ENCODE measurements at regions not wholly inside any gene's neighbourhood (a gene's known extent, or its start where the extent isn't known, plus 50 kb on each side); places are given as distances from the start of the nearest gene placed in this dataset.

- no peak for DNase-seq (ENCODE audit: low read depth)
Measured at GRCh38 chr2:145140658-145141057, 620.7 kb upstream of the ZEB2 start.

DNA sequence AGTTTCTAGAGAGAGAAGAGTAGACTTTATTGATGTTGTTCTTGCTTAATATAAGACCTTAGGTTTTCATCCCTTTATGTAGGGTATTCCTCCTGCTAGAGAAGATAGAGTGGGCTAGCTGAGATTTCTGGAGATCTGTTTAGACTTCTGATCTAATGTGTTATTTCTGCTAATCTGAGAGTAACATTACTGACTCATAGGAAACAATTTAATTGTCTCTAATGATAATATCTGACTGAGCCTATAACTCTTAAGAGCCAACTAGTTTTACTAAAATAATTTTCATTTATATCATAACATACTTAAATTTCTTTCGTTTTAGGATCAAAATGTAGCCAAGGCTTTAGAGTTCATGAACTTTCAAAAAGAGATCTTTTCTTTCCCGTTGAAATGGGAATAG lies 618.7 kb upstream of the ZEB2 start:
- no peak for DNase-seq (ENCODE audit: low read depth)

- DNase-seq (ENCODE audit: low read depth) = no peak
Measured at GRCh38 chr2:145137901-145138300, 618.0 kb upstream of the ZEB2 start.

DNA sequence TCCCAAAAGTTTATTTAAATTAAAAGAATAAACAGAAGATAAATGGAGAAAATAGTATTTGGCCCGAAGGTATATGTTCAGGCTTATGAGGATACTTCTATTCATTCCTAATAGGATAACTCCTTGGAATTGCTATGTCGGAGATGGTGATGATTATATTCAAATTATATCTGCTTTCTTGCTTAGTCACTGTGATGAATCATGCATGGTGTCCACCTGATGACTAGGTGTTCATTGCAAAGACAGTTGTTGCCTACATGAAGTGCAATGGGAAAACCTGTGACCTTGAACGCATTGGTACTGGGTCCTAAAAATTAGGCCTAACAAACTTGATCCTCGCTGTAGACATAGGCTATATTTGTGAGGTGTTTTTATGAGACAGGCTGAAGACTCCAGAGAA lies 617.3 kb upstream of the ZEB2 start:
- no peak for DNase-seq (ENCODE audit: low read depth)

GRCh38 chr2:145136702-145137101 lies 616.8 kb upstream of the ZEB2 start:
- no peak for DNase-seq (ENCODE audit: low read depth)

DNA sequence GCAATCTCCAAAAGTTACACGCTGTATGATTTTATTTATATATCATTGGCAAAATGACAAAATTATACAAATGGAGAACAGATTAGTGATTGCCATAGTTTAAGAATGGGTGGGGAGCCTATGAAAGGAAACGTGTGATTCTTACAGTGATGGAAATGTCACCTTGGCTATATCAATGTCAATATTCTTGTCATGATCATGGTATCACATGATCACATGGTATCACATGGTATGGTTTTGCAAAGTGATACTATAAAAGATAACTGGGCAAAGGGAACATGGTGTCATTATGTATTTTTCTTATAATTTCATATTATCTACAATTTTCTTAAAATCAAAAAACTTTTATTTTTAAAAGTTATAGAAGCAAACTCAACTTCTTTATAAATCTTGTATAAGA lies 606.2 kb upstream of the ZEB2 start:
- no peak for DNase-seq (ENCODE audit: low read depth)

GRCh38 chr2:145124085-145124484 lies 604.2 kb upstream of the ZEB2 start:
- no peak for DNase-seq (ENCODE audit: low read depth)

DNA sequence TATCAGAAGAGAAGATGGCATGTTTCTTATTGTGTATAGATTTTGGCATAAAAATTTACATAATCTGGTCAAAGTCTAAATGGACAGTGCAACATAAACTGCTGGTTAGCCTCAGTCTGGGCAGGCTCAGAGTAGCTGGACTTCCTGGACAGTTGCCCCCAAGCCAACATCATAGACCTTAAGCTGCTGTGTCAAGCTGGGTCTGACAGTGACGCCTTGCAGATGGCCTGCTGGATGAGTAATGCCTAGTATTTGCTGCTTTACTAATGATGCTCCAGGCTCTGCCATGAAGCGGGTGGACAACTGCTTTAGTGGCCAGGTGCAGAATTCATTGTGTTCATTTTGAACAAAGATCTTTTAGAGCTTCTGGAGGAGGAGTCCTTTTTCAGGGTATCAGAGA lies 603.7 kb upstream of the ZEB2 start:
- DNase-seq (ENCODE audit: low read depth) = no peak

DNA sequence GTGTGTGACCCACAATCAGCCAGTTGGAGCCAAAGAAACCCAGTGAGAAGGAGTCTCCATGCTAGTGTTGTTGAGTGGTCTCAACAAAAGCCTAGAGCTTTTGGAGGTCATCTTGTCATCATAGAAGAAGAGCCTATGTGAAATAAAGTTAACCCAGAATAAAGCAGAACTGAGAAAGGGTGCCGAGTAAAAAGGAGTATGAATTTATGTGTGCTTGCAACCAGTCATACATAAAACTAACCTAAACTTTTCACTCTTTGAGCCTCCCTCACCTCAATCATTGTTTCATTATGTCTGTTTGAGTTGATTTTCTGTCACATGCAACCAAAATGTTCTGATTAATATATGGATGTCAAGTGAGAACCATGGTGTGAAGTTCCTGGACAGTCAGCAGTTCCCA lies 599.3 kb upstream of the ZEB2 start:
- DNase-seq (ENCODE audit: low read depth) = no peak

DNA sequence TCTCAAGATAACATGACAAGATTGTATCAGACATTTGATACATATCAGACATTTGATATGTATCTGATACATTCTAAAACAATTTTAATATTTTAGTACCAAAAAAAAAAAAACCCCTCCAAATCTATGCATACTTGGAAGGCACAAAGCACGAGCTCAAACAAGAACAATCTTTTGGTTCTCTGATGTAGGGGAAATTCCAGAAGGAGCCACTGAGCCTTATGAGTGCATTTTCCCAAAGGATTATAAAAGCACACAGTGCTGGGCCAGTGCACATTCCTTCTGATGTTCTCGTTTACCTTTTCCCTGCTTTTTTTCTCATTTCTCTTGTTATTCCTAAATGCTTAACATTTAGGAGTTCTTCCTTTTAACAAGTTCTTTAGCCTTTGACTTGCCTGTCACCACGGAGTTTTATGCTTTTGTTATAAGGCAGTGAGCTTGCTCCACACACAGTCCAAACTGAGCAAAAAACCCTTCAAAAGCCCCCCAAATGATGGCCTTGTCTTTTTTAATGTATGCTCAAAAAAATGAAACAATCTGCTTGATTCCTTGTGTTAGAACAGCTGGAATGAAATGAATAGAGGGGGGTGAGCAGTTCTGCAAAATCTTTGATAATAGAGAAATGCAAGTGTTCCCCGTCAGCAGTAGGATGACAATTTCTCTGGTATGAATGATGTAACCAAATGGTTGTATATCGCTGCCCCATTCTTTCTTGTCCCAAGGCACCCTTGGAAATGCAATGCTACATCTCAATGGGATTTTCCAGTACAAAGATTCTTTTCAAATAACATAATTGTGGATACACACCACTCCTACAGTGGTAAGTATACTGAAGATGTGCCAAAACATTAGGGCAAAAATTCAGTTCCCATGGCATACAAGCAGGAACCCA lies 597.2 kb upstream of the ZEB2 start:
- DNase-seq (ENCODE audit: low read depth) = no peak

DNA sequence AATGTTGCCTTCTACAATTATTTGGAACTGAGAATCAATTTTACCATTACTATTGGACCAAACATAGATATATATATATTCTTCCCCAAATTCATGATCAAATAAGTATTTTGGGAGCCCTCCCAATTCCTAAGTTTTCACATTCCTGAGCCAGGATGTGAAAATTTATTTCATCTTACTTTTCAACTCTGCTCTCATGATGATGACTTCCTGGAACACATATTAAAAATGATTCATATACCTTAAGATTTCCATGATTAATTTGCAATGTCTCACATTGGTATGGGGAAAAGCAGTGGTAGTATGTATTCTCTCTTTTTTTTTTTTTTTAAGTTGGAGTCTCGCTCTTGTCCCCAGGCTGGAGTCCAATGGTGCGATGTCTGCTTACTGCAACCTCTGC lies 596.1 kb upstream of the ZEB2 start:
- DNase-seq (ENCODE audit: low read depth) = no peak

GRCh38 chr2:145114726-145115125 lies 594.8 kb upstream of the ZEB2 start:
- DNase-seq (ENCODE audit: low read depth) = no peak

DNA sequence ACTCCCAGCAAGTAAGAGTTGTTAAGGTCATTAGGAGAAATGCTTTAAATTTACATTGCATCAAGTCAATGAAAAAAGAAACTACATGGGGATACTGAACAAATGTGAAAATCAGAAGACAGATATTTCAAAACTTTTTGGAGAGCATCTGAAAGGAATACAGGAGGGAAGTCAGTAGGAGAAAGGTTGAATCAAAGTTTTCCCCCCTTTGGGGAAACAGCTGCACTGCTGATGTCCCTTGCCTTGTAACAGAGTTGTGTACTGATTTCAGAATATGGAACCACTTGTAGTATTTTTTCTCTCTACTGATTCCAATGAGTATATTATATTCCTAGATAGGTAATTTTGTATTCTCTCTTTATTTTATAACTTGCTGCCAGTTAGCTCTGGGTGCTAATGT lies 592.5 kb upstream of the ZEB2 start:
- no peak for DNase-seq (ENCODE audit: low read depth)

DNA sequence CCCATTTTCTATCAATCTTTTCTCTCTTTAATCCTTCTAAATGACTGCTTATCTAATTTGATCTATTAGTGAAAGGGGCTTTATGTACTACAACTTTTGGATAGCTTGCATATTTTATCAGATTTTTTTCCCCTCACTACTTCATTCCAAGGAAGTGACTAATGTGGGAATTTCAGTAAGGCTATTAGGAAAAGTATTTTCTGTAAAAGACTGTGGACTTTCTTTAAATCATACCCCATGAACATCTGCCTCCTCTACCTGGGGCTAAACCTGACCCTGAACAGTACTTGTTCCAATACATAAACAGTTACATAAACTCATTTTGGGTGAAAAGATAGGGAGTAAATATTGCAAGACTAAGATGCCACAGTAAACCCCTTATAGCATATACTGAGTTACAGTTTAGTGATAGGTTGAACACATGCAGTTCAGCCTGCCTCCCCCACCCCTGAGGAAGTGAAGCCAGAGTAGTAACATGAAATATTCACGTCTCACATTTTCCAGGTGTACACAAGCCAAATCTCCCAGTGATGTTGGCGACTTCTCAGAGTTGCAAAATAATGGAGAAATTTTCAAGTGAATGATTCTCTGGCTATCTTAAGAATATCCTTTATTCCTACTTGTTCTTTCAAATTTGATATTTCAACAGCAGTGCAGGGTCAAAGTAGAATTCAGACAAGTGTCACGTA lies 590.9 kb upstream of the ZEB2 start:
- no peak for DNase-seq (ENCODE audit: low read depth)

DNA sequence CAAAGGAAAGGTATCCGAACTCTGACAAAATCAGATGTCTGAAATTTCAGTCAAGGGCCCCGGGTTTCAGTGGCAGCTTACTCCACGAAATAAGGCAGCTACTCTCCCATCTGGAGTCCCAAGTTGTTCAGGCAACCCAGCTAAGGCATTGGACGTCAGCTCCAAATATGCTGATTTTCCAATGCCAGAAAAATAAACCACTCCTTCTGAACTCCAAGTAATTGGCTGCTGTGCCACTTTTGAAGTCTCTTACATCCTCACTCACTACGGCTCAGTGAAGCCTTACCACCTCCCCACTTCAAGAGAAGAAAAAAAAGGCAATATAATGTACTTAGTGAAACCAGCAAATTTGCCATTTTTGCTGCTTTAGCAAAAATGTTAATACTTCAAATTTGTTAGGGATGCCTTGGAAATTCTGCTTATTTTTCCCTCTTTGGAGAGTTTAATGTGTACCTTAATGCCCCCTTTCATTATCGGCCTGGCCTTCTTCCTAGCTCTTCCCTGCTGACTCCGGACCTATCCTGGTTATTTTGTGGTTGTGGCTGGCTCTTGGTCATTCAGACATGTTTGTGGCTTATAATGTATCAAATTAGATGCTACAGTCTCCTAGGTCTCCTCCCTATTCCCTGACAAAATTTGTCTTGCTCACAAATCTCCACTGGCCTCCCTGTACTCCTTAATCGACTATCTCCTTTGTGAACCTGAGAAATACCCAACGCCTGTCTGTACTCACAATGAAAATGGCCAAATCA lies 589.2 kb upstream of the ZEB2 start:
- no peak for DNase-seq (ENCODE audit: low read depth)

DNA sequence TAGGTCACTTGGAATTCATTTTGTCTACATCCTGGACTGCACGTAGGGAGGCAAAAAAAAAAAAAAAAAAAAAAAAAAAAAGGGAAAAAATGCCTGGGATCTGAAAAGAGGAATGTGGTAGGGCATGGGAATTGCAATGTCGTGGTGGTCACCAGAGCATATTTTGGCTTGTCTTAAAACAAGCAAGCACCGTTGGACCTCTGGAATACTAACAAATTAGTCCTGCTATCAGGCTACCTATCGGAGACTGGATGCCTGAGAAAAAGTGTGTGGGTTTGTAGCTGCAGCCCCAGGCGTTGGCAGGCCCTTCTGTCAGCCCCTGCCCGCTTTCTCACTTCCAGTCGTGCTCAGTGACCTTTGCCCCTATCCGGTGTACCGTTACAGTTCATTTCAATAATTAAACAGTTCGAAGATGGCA lies 588.5 kb upstream of the ZEB2 start:
- no peak for DNase-seq (ENCODE audit: low read depth)

- DNase-seq (ENCODE audit: low read depth) = no peak
Measured at GRCh38 chr2:145106293-145106692, 586.4 kb upstream of the ZEB2 start.

DNA sequence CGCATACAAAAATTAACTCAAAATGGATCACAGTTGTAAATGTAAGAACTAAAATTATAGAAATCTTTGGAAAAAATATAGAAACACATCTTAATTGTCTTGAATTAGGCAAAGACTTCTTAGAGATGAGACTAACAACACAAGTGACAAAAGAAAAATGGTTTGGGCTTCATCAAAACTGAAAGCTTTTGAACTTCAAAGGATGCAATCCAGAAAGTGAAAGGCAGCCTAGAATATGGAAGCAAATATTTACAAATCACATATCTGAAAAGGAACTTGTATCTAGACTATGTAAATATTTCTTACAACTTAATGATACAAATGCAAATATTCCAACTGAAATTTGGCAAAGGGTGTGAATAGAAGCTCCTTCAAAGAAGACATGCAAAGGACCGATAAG lies 582.8 kb upstream of the ZEB2 start:
- DNase-seq (ENCODE audit: low read depth) = no peak

DNA sequence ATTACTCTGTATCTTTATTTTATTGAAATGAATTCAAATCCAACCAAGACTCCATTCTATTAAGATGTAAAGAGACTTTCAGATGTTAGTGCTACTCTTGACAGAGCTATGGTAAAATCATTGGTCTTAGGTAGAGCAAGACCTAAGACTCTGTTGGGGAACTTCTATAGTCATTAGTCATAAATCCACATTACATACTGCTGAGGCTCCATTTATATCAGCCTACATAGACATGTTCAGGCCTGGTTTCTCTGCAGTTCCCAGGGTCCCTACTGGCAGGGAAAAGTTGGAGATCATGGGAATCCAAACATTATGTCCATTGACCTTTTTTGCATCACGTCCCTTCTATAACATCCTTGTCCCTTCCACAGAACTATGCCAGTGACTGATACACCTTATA lies 580.4 kb upstream of the ZEB2 start:
- DNase-seq (ENCODE audit: low read depth) = no peak

- DNase-seq (ENCODE audit: low read depth) = no peak
Measured at GRCh38 chr2:145096582-145096981, 576.7 kb upstream of the ZEB2 start.

GRCh38 chr2:145095641-145096435 lies 575.9 kb upstream of the ZEB2 start:
- DNase-seq (ENCODE audit: low read depth) = no peak

DNA sequence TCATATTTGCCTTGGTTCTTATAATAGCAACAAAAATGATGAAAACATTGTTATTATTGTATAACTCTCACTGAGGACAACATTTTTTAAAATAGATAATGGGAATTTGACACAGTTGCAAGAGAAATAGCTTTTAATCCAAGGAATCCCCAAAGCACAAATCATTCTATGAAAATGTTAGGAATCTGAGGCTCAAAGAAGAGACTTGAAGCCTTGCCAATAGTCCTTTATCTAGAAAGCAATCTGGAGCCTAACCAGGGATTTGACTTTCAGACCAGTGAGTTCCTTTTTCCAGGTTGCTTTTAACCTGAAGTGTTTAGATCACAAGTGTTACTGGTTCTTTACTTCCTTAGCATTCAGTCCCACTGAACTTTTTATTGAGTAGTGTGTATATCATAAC lies 574.5 kb upstream of the ZEB2 start:
- DNase-seq (ENCODE audit: low read depth) = no peak

Measured in non-pigmented ciliary epithelial cell (primary cell).